ACC112 (cell line): ENCODE measurements at regions not wholly inside any gene's neighbourhood (a gene's known extent, or its start where the extent isn't known, plus 50 kb on each side); places are given as distances from the start of the nearest gene placed in this dataset.

Source experiments
- H2AFZ ChIP-seq: fragments of 200-600 bp; sonication (generic); one replicate; pipeline ENCODE4 v1.6.0; 2017; ENCODE audit warnings: antibody characterized with exemption, low read length; ENCODE audit not compliant: unreplicated experiment
- H3K27ac ChIP-seq: fragments of 200-600 bp; sonication (generic); 2 replicates; pipeline ENCODE4 v1.5.1; 2014; ENCODE audit warnings: low read depth, mild to moderate bottlenecking, antibody characterized with exemption, low read length, moderate library complexity
- H3K27me3 ChIP-seq: fragments of 200-600 bp; sonication (generic); 2 replicates; pipeline ENCODE4 v1.6.1; 2014; ENCODE audit warnings: mild to moderate bottlenecking, antibody characterized with exemption, low read length, moderate library complexity, mixed read lengths; ENCODE audit not compliant: insufficient read depth
- H3K36me3 ChIP-seq: fragments of 200-600 bp; sonication (generic); 2 replicates; pipeline ENCODE4 v1.6.1; 2016; ENCODE audit warnings: mild to moderate bottlenecking, antibody characterized with exemption, low read length, moderate library complexity, mixed read lengths; ENCODE audit not compliant: insufficient read depth
- H3K4me1 ChIP-seq: fragments of 200-600 bp; sonication (generic); one replicate; pipeline ENCODE4 v1.6.1; 2016; ENCODE audit warnings: low read length, mixed read lengths; ENCODE audit not compliant: insufficient read depth, unreplicated experiment, control insufficient read depth
- H3K4me3 ChIP-seq: fragments of 200-600 bp; sonication (generic); 2 replicates; pipeline ENCODE4 v1.5.1; 2014; ENCODE audit warnings: mild to moderate bottlenecking, low read depth, low read length
- H3K79me2 ChIP-seq: fragments of 200-600 bp; sonication (generic); one replicate; pipeline ENCODE4 v1.6.0; 2016; ENCODE audit warnings: low read length; ENCODE audit not compliant: control insufficient read depth, unreplicated experiment, insufficient read depth

DNA sequence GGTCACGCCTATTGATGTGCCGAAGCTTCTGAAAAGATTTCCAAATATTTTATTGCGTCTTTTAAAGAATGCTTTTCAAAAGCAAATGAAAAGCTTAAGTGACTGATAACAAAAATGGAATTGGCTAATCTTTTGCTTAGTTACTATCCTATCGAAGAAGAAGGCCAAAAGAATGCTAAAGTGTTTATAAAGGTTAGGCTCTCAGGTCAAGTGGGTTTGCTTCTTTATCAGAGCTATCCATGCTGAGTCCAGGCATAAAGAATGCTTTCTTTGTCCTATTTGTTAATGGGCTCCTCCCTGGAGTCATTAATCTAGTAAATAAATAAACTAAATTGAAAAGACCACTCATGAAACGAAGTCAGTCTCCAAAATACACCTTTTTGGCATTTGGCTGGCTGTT, 133.4 kb upstream of the LYPLAL1 start:
- H2AFZ ChIP-seq, result no peak overlapping the region
- no peaks in the 10 kb centered on the region for H3K36me3 ChIP-seq
- H3K4me1 ChIP-seq, result peaks cover 19% of the 10 kb centered on the region
- no peaks in the 10 kb centered on the region for H3K27me3 ChIP-seq
- H3K4me3 ChIP-seq, result no peak overlapping the region
- H3K79me2 ChIP-seq, result no peaks in the 10 kb centered on the region
- no peak overlapping the region for H3K27ac ChIP-seq

DNA sequence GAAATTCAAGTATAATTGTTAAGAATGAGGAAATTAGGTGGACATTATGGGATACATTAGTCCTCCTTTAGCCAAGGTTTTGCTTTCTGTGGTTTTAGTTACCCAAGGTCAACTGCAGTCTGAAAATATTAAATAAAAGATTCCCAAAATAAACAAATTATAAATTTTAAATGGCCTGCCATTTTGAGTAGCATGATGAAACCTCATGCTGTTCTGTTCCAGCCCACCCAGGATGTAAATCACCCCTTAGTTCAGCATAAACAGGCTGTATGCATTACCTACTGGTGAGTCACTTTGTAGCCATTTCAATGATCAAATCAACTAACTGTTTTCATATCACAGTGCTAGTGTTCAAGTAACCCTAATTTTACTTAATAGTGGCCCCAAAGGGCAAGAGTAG, 132.5 kb upstream of the LYPLAL1 start:
- no peaks in the 10 kb centered on the region for H3K79me2 ChIP-seq
- H3K4me1 ChIP-seq, result peaks cover 19% of the 10 kb centered on the region
- no peaks in the 10 kb centered on the region for H3K36me3 ChIP-seq
- peak overlapping the region; percentile 59 for H3K27ac ChIP-seq
- H2AFZ ChIP-seq, result no peak overlapping the region
- H3K27me3 ChIP-seq, result no peaks in the 10 kb centered on the region
- peak overlapping the region; percentile 22; the same call in 1 of the 2 replicates for H3K4me3 ChIP-seq

DNA sequence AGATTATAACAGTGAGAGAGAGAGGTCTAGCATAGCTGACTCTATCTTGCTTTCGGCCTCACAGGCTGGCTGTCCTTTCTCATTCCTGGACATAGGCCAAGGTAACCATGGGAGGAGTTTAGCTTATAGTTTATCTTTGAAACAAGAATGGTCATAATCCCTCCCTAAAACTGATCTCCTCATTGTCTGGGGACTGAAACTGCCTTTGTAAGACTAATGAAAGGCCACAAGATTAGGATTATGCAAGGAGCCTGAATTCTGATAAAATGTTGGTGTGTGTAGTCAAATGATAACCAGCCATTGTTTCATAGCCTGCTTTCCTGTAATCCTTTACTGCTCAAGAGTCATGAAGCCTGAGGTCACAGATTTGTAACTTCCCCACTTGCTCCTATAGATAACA, 131.9 kb upstream of the LYPLAL1 start:
- Histone ChIP-seq H3K27ac (peak overlapping the region; percentile 59), H3K36me3 (no peaks in the 10 kb centered on the region), H3K4me1 (peaks cover 19% of the 10 kb centered on the region), H3K4me3 (no peak overlapping the region), H3K27me3 (no peaks in the 10 kb centered on the region), H3K79me2 (no peaks in the 10 kb centered on the region), H2AFZ (peak overlapping the region; percentile 39)

DNA sequence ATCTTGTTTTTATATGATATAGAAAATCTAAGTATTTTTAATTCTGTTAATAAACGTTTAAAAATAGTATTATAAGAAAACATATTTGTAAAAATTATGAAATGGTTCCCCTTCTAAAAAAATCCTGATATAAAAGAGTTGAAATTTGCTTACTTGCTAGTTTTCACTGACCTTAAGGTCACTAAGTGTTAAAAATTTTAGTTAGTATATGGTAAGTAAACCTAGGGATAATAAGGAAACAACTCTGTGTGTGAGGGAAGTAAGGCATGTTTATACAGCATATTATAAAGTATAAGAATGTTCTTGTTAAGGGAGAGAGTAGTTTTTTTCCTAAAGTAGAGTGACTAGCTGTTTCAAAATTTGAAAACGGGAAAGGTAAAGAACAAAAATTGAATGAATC, 130.9 kb upstream of the LYPLAL1 start:
- H3K27me3 ChIP-seq, result no peaks in the 10 kb centered on the region

DNA sequence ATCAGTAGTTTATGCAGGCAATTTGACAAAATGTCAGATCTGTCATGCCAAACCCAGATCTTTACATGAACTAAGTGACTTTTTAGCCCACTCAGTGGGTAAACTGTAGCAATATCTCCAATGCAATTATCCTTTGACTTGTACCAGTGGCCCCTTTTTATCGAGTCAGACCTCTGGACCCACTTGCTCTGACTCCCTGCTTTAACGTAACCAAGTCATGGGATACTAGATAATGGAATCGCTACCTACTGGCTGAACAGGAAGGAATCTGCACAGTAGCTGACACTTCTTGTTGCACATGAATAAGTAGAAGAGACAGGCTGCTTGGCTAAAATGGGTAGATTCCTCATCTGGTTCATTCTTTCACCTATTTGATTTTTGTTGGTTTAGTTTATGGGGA, 128.4 kb upstream of the LYPLAL1 start:
- Histone ChIP-seq H3K36me3 (no peaks in the 10 kb centered on the region), H3K27me3 (no peaks in the 10 kb centered on the region), H3K4me3 (no peak overlapping the region), H3K27ac (no peak overlapping the region), H3K79me2 (no peaks in the 10 kb centered on the region), H3K4me1 (peaks cover 18% of the 10 kb centered on the region), H2AFZ (no peak overlapping the region)

More for the DNA sequence above, 130.9 kb upstream of the LYPLAL1 start:
- Histone ChIP-seq H3K79me2 (no peaks in the 10 kb centered on the region), H2AFZ (no peak overlapping the region), H3K27ac (no peak overlapping the region), H3K4me1 (peaks cover 19% of the 10 kb centered on the region), H3K36me3 (no peaks in the 10 kb centered on the region), H3K4me3 (no peak overlapping the region)

DNA sequence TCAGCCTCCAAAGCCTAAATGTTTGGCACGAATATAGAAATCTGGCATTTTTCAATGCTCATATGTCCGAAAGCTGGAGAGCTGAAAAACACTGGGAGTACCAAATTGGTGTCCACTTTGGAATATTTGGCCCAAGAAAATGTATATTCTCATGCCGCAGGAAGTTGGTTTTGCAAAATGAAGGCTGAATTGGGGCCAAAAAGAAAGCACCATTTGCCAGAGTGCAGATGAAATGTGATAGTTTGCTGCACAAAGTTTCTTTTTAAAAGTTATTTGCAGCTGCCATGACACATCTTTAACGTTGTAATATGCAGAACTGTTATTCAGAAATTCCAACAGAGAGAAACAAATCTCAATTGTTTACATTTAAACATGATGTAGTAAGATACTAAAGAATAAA, 124.2 kb upstream of the LYPLAL1 start:
- Histone ChIP-seq H3K36me3 (no peaks in the 10 kb centered on the region), H3K79me2 (no peaks in the 10 kb centered on the region)

DNA sequence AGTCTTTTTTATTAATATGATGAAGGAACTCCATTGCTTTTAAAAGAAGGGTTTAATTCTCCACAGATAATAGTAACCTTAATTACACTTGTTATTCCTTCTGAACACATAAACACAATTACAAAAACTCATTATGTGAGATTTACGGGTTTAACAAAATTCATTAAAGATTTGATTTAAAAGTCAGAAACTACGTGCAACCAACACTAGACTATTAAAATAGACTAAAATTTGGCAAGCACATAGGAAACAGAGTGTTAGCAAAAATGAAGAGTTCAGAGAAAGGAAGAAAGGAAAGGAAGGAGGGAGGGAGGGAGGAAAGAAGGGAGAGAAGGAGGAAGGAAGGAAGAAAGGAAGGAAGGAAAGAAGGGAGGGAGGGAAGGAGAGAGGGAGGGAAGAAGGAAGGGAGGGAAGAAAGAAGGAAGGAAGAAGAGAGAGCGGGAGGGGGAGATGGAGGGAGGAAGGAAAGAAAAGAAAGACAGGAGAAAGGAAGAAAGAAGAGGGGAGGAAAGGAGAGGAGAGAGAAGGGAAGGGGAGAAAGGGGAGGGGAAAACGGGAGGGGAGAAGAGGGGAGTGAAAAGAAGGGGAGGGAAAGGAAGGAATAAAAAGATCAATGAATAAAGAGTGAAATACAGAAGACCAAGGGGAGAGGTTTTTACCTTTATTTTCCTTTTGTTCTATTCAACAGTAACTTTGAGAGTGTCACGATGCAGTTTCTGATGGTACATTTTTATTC, 123.4 kb upstream of the LYPLAL1 start:
- Histone ChIP-seq H3K27me3 (no peaks in the 10 kb centered on the region), H3K79me2 (no peaks in the 10 kb centered on the region), H3K36me3 (no peaks in the 10 kb centered on the region), H3K4me1 (no peaks in the 10 kb centered on the region), H3K27ac (no peak overlapping the region), H3K4me3 (no peak overlapping the region), H2AFZ (no peak overlapping the region)

More for the DNA sequence above, 124.2 kb upstream of the LYPLAL1 start:
- no peaks in the 10 kb centered on the region for H3K4me1 ChIP-seq
- no peak overlapping the region for H3K27ac ChIP-seq
- H3K4me3 ChIP-seq, result no peak overlapping the region
- H3K27me3 ChIP-seq, result no peaks in the 10 kb centered on the region
- peak overlapping the region; percentile 11 for H2AFZ ChIP-seq

DNA sequence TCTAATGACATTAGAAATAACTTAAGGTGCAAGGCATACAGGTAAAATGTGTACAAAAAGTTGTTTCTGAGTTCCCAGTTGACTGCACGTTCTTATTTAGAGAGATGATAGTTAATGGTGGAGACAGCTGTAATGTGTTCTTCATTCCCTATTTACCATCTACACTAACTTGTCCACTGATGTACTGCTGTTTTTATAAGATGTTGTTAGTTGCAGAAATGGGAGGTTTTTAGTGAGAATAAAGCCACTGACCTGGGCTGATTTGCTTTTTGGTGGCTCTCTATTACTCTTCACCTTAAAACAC, 122.9 kb upstream of the LYPLAL1 start:
- H2AFZ ChIP-seq, result no peak overlapping the region
- no peak overlapping the region for H3K27ac ChIP-seq
- H3K4me1 ChIP-seq, result no peaks in the 10 kb centered on the region
- no peaks in the 10 kb centered on the region for H3K79me2 ChIP-seq
- no peaks in the 10 kb centered on the region for H3K36me3 ChIP-seq
- no peak overlapping the region for H3K4me3 ChIP-seq
- H3K27me3 ChIP-seq, result no peaks in the 10 kb centered on the region

DNA sequence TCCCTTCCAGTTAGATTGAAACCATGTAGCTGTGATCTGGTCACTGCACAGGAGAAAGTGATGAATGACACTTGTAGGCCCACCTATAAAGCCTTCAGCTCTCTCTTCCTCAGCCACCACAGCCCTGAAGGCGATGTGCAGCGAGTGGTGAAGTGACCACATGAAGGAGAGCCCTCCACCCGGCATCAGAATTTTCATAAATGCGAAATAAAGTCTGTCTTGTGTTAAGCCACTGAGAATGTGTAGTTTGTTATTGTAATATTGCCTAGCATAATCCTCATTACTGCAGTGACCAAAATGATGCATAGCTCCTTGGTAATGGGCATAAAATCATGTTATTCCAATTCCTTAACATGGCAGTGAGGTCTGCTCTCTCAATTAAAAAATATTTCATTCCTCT, 122.1 kb upstream of the LYPLAL1 start:
- no peak overlapping the region for H3K27ac ChIP-seq
- H2AFZ ChIP-seq, result no peak overlapping the region
- H3K36me3 ChIP-seq, result no peaks in the 10 kb centered on the region
- no peaks in the 10 kb centered on the region for H3K79me2 ChIP-seq
- H3K4me3 ChIP-seq, result no peak overlapping the region
- no peaks in the 10 kb centered on the region for H3K27me3 ChIP-seq
- no peaks in the 10 kb centered on the region for H3K4me1 ChIP-seq

DNA sequence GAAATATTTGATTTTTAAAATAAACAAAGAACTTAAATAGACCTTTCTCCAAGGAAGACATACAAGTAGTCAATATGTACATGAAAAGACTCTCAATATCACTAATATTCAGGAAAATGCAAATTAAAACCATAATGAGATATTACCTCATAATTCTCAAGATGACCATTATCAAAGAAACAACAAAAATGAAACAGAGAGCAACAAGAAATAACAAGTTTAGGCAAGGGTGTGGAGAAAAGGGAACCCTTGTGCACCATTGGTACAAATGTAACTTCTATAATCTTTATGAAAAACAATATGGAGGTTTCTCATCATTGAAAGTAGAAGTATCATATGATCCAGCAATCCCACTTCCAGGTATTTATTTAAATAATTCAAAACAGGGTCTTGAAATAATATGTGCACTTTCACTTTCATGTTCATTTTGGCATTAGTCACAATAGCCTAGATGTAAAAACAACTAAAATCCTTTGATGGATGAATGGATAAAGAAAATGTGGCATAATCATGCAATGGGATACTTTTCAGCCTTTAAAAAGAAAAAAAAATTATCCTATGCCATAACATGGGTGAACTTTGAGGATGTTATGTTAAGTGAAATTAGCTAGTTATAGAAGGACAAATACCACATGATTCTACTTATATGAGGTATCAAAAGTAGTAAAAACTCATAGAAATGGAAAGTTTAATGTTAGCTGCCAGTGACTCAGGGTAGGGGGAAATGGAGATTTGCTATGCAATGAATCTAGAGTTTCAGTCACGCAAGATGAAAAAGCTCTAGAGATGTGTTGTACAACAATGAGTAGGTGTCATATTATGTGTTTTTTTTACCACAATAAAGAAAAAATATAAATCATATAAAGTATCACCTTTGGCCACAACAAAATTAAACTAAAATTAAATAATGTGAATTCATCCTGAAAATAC, 114.5 kb upstream of the LYPLAL1 start:
- no peaks in the 10 kb centered on the region for H3K79me2 ChIP-seq
- peak overlapping the region; percentile 41 for H2AFZ ChIP-seq
- no peaks in the 10 kb centered on the region for H3K27me3 ChIP-seq
- H3K27ac ChIP-seq, result no peak overlapping the region
- H3K4me1 ChIP-seq, result peaks cover 7% of the 10 kb centered on the region
- H3K36me3 ChIP-seq, result peaks cover 6% of the 10 kb centered on the region; the same call in 1 of the 2 replicates
- no peak overlapping the region for H3K4me3 ChIP-seq

DNA sequence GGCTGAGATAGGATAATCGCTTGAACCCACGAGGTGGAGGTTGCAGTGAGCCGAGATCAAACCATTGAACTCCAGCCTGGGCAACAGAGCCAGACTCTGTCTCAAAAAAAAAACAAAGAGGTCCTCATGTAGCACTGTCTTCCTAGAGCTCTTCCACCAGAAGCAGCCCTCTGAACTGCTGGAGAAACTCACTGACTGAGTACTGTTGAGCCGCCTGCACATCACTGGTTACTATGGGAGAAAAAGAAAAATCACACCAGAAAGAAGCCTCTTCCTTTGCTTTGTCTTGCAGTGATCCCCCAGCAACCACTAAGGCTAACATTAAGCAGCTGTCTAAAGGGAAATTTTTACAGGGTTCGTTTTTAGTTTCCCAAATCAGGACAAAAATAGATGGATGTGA, 112.9 kb upstream of the LYPLAL1 start:
- Histone ChIP-seq H3K4me3 (no peak overlapping the region), H3K4me1 (peaks cover 7% of the 10 kb centered on the region), H3K79me2 (no peaks in the 10 kb centered on the region), H2AFZ (no peak overlapping the region), H3K36me3 (peaks cover 6% of the 10 kb centered on the region; the same call in 1 of the 2 replicates), H3K27me3 (no peaks in the 10 kb centered on the region), H3K27ac (no peak overlapping the region)
